GM21619 (cell line): ENCODE measurements at regions not wholly inside any gene's neighbourhood (a gene's known extent, or its start where the extent isn't known, plus 50 kb on each side); places are given as distances from the start of the nearest gene placed in this dataset.
"Not testable (repeated sequence)": the region's sequence is repeated elsewhere in the genome, so short reads cannot be mapped to it uniquely, and the experiment has no call there.

Experiments
- ATAC-seq: cut with Tn5 transposase; IDR thresholded peaks from one replicate; pipeline ENCODE4 v1.9.1; 2021; ENCODE audit not compliant: unreplicated experiment

DNA sequence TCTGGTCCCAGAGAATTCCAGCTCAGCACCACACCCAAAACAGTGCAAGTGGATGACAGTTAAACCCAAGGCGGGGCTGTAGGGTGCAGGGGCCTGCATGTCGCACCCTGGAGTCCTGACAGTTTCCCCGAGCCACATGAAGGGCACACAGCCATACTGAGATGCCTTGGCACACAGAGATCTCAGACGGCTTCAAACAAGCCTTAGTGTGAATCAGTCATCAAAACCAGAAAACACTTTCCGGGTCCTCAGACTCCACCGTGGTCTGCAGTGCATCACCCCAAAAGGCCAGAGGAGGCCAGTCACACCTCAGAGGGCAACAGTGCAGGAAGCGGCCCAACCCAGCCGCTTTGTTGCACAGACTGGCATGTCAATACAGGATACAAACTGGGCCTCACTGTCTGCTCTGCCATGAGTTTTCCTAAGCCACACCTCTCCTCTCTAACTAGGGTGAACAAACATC is 64.6 kb upstream of the ENPP6 start:
- ATAC-seq: peak; percentile 29

DNA sequence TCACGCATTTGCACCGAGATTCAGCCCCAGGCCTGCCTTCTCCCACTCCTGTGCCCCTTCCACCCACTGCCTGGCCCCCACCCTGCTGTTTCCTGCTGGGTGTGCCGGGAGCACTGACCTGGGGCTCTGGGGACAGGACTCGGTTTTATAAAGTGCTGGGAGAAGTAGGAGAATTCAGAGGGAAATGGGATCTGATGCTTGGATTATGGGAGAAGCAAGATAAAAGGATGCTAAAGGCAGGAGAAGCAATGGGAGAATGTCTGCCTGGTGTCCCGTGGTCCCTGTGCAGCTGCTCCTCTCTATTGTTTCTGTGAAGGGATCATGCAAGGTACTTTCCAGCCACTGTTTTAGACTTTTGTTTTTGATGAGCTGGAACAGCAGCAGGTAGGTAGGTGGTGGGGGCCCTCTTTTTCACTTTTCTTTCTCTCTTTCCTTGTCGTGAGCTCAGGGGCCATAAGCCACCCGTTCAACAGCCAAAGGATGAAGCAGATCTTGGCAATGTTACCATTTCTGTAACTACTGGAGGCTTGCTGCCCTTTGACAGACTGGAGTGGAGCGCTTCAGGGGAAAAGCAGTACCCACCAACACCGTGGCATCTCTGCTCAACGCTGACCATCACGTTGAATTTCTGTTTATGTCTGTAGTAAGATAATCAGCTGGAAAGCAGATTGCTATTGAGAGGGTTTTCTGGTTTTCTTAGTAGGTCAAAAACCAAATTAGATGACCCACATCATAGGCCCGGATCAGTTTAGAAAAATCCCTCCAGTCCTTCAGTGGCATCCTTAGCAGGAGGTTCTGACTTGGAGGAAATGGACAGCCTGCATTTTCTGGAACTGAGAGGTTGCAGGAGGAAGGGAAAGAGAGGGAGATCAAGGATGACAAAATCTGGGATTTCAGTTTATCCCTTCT is 63.8 kb upstream of the ENPP6 start:
- ATAC-seq: no peak

DNA sequence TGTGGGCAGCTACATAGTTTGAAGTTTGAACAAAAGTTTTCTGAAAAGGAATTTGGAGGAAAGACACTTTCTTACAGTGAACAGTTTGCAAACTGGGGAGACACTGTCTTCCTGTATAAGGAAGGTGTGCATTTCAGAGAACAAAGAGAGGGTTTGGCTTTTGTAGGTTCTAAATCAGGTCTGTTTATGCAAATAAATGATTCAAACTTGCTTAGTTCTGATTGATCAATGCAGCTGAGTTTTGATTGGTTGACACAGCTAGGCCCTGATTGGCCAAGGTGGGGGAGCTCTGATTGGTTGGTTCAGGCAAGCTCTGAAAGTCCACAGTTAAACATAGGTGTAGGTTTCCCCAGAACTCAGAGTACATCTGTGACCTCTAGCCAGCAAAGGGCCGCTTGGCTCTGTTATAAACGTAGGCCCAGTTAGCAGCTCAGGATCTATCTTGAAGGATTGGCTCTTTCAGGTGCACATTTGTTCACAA is 63.0 kb upstream of the ENPP6 start:
- ATAC-seq: peak; percentile 29

DNA sequence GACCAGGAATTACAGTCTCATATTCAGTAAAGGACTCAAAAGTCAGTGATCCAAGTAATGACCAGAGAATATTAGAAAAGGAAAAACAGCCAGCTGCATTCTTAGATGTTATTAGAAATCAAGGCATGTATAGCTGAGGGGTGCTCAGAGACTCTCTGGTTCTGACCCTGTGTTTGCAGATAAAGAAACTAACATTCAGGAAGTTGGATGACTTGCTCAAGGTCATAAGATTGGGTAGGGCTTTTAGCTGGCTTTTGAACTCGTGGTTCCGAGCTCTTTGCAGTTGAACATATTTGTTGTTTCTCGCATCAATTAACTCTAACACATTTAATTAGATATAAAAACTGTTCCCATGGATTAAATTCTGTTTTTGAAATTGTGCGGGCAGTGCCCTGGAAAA is 62.5 kb upstream of the ENPP6 start:
- no peak for ATAC-seq

DNA sequence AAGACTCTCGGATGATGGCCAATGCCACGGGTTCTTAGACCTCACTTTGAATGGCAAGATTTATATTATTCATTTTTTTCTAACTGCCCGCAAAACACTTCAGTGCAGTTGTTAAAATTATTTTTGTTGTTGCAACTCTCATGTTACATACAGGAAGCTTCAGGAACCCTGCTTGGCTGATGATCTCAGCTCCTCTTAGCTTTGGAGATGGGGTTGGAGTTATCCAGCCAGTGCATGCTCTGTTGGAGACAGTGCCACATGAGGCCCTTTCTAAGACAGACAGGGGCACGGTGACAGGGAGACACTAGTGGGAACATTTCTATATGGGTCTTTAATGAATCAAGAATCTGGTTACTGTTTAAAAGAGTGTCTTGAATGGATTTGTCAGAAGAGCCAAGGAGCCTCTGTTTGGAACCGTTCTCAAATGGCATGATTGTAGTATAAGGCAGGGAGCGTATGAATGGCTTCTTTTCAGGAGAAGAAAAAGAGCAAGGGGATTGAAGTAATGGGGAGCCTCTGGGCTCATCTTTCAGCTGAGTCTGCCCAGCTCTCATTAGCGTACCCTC is 61.9 kb upstream of the ENPP6 start:
- ATAC-seq: no peak

DNA sequence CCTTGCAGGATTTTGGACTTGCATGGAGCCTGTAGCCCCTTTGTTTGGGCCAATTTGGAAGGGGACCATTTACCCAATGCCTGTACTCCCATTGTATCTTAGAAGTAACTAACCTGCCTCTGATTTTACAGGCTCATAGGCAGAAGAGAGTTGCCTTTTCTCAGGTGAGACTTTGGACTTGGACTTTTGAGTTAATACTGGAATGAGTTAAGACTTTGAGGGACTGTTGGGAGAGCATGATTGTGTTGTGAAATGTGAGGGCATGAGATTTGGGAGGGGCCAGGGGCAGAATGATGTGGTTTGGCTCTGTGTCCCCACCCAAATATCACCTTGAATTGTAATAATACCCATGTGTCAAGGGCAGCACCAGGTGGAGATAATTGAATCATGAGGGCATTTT is 60.1 kb upstream of the ENPP6 start:
- not testable (repeated sequence) for ATAC-seq

DNA sequence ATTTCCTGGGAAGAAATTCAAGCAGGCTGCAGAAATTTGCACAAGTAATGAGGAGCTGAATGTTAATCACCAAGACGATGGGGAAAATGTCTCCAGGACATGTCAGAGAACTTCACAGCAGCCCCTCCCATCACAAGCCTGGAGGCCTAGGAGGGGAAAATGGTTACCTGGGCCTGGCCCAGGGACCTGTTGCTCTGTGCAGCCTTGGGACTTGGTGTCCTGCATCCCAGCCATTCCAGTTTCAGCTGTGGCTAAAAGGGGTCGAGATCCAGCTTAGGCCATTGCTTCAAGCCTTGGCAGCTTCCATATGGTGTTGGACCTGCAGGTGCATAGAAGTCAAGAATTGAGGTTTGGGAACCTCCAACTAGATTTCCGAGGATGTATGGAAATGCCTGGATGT is 59.3 kb upstream of the ENPP6 start:
- not testable (repeated sequence) for ATAC-seq

DNA sequence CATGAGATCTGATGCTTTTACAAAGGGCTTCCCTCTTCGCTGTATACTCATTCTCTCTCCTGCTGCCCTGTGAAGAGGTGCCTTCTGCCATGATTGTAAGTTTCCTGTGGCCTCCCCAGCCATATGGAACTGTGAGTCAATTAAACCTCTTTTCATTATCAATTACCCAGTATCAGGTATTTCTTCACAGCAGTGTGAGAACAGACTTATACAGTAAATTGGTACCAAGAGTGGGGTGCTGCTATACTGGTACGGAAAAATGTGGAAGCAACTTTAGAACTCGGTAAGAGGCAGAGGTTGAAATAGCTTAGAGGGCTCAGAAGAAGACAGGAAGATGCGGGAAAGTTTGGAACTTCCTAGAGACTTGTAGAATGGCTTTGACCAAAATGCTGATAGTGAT is 58.7 kb upstream of the ENPP6 start:
- ATAC-seq: not testable (repeated sequence)

DNA sequence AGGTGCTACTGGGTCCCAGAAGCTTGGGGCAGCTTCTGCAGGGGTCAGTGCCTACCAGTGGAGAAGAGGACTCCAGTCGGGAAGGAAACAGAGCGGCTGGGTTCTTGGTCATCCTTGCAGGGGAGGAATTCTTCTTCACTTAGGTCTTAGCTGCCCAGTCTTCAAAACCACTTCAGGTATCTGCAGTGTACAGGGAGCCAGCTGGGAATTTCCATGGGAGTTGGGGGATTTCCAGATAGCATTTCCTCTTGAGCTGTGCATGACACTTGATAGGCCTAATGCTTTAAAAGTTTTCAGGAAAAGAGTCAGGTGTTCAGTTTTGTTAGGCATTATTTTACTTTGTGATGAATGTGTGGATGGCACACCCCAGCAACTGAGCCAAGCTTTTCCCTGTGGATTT is 58.1 kb upstream of the ENPP6 start:
- ATAC-seq: no peak

DNA sequence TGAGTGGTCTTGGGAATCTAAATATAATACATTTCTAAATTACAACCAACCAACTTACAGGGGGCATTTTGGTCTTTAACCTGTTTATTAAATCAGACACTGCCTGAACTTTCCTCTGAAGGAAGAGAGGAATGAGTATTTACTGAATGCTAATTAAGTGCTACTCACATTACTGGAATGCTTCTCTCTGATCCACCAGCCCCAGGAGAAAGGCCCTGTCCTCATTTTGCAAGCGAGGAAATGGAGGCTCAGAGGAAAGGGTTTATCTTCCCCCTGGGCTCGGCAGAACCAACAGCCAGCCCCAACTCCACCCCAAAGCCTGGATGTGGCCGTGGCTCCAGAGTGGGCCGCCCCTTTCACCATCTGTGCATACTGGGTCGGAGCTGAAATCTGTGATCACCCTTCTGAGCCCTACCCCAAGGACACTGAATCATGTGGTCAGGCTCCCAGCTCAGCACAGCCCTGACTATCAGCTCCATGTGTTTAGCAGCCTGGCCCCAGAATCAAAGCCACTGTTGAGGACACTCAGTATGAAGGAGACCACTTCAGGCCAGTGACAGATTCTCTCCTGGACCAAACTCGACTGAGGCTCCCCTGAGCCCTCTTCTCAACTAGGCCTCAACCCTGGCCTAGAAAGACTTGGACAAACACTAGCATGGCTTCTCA is 56.7 kb upstream of the ENPP6 start:
- no peak for ATAC-seq

DNA sequence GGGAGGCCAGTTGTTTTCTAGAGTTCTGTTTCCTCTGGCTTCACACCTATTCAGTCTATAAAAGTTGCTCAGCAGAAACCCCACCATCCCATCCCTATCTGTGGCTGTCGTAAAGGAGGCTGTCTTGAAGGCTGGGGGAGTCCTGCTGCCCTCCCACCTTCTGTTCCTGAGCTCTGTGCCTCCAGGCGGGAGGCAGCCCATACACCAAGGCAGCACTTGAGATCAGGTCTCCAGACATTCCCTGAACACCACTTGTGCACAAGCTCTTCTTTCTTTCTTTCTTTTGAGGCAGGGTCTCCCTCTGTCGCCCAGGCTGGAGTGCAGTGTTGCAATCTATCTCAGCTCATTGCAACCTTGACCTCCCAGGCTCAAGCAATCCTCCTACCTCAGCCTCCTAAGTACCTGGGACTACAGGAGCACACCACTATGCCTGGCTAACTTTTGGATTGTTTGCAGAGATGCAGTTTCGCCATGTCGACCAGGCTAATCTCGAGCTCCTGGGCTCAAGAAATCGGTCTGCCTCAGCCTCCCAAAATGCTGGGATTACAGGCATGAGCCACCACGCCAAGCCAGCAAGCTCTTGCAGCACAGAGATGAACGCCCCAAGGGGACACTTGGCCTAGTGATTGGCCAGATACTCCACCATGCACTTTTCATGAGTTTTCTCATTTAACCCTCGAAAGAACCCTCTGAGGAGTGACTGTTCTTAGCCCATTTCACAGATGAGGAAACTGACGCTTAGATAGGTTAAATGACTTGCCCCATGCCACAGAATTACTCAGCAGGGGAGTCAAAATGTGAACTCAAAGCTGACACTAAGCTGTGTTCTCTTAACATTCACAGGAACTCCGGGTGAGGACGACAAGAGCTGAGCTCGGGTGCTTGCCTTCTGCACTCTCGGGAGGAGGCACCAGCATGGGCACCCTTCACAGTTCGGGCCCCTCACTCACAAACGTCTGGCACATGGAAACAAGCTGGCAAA is 55.8 kb upstream of the ENPP6 start:
- no peak for ATAC-seq

DNA sequence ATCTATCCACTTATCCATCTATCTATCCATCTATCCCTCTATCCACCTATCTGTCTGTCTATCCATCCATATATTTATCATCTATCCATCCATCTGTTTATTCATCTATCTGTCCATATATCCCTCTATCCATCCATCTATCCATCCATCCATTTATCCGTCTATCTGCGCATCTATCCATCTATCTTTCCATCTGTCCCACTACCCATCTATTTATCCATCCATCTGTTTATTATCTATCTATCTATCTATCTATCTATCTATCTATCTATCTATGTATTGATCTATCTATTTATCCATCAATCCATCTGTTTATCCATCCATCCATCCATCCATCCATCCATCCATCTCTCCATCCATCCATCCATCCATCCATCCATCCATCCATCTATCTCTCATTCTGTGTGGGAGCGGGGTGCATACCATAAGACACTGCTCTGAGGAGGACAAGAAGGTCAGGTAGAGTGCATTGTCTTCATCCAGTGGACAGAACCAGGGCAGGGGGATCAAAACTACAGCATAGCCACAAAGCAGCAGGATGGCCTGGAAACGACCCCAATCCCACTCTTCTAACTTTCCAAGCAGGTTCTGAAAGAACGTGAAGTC is 53.2 kb upstream of the ENPP6 start:
- ATAC-seq: no peak

DNA sequence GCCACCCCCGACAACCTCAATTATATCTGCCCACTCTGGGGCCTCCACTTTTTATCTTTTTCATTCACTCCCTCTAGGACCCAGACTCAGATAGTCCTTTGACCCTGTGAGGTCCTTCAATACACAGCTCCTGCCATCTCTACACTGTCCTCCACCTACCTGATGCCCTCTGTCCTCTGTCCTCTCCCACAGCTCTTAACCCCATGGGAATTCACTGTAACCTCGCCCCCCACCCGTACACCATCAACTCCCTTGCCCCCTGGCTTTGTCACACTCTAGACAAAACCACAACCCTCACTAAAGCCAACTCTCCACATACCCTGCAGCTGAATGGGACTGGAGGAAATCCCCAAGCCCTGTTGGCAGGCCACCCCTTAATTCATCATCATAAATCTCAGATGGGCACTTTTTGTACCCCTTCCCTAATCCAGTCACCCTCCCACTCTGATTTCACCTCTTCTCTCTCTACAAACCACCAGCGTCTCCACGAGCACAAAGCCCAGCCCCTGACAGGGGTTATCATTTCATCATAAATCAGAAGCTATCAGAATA is 52.3 kb upstream of the ENPP6 start:
- ATAC-seq: no peak

DNA sequence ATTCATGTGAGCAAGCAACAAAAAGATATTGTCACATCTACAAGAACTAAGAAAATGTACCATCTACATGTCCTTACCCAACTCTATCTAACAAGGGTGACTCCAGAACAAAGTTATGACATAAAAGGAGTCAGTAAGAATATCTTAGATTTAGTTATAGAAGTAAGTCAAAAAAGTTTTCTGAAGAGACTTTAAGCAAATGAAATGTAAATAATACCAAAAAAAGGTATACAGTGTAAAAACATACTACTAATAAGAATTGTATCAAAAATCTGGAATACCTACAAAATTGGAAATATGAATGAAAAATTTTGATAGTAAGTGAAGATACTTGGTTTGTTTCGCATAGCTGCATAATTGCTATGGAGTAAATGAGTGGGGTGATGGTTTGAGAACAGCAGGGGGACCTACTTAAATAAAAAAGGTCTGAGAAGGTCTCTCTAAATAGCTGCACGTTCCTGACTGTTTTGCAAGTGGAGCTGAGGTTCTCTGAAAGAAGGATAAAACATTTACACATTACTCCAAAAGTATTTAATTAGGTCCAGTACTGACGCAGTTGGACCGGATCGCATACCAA is 51.0 kb upstream of the ENPP6 start:
- ATAC-seq: no peak

DNA sequence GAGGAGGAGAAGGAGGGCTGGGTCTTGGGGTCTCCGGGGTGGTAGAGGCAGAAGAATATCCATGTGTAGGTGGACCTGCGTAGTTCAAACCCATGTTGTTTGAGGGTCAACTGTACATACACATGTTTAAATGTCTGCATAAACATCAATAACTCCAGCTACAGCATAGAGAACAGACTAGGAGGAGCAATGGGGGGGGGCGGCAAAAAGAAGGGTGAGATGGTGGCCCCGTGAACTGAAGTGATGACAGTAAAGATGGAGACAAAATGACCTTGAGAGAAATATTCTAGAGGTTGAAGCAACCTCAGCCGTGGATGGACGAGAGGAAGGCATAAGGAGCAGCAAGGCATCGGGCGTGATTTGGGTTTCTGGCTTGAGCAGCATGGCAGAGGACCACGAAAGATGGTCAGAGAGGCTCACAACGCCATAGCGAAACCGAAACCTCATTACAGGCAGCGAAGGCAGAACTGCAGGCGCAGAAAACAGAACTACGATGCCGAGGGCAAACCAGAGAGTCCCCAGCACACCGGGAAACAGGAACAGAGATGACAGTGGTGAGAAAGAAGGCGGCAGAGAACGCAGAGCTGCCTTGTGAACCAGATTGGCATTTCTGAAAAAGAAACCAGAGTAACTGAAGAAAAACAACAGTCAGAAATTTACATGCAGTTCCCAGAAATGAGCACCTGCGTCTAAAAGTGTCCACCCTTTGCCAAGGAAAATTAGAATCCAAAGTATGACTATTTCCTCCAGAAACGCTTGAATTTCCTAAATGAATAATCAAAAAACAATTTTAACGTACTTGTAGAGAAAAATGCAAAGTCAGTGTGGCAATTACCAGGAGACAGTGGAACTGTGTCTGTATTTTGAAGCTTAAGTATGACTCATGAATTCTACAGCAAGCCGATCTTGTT is 50.3 kb upstream of the ENPP6 start:
- ATAC-seq: peak; percentile 83
